Loucy (cell line): ENCODE measurements at regions not wholly inside any gene's neighbourhood (a gene's known extent, or its start where the extent isn't known, plus 50 kb on each side); places are given as distances from the start of the nearest gene placed in this dataset.

Source experiments
- H2AFZ ChIP-seq: fragments of 200-600 bp; sonication (generic); 2 replicates; pipeline ENCODE4 v1.6.0; 2016; ENCODE audit warnings: antibody characterized with exemption, mild to moderate bottlenecking, low read length, moderate library complexity
- H3F3A ChIP-seq: fragments of 200-600 bp; 2 replicates; pipeline ENCODE4 v1.6.0; 2016; ENCODE audit warnings: antibody characterized with exemption, low read depth, mild to moderate bottlenecking
- H3K27me3 ChIP-seq: fragments of 200-600 bp; sonication (generic); 2 replicates; pipeline ENCODE4 v1.6.1; 2014; ENCODE audit warnings: low read length, mild to moderate bottlenecking; ENCODE audit not compliant: insufficient read depth, poor library complexity, severe bottlenecking
- H3K36me3 ChIP-seq: fragments of 200-600 bp; sonication (generic); 2 replicates; pipeline ENCODE4 v1.6.1; 2016; ENCODE audit warnings: low read length; ENCODE audit not compliant: insufficient read depth
- H3K4me1 ChIP-seq: fragments of 200-600 bp; sonication (generic); 2 replicates; pipeline ENCODE4 v1.5.1; 2014; ENCODE audit warnings: low read length, mild to moderate bottlenecking; ENCODE audit not compliant: insufficient read depth, poor library complexity, severe bottlenecking
- H3K4me2 ChIP-seq: fragments of 200-600 bp; sonication (generic); 2 replicates; pipeline ENCODE4 v1.6.0; 2014; ENCODE audit warnings: antibody characterized with exemption, low read length, low read depth, mild to moderate bottlenecking; ENCODE audit not compliant: poor library complexity, severe bottlenecking
- H3K4me3 ChIP-seq: fragments of 200-600 bp; sonication (generic); 2 replicates; pipeline ENCODE4 v1.5.1; 2014; ENCODE audit warnings: low read length, mild to moderate bottlenecking, mixed read lengths; ENCODE audit not compliant: poor library complexity, severe bottlenecking
- H3K79me2 ChIP-seq: fragments of 200-600 bp; sonication (generic); 2 replicates; pipeline ENCODE4 v1.6.1; 2014; ENCODE audit warnings: low read length; ENCODE audit not compliant: insufficient read depth
- H3K9ac ChIP-seq: fragments of 200-600 bp; sonication (generic); 2 replicates; pipeline ENCODE4 v1.6.0; 2014; ENCODE audit warnings: mild to moderate bottlenecking, low read depth, low read length, moderate library complexity; ENCODE audit not compliant: poor library complexity, severe bottlenecking
- H3K9me2 ChIP-seq: fragments of 200-600 bp; sonication (generic); replicated peaks from 2 replicates; pipeline ENCODE4 v1.6.1; 2016; ENCODE audit warnings: low read depth, low read length, mixed read lengths
- H3K9me3 ChIP-seq: fragments of 200-600 bp; sonication (generic); 2 replicates; pipeline ENCODE4 v1.6.1; 2014; ENCODE audit warnings: mild to moderate bottlenecking, antibody characterized with exemption, low read length, low read depth; ENCODE audit not compliant: insufficient read depth
- H4K20me1 ChIP-seq: fragments of 200-600 bp; sonication (generic); 2 replicates; pipeline ENCODE4 v1.6.0; 2014; ENCODE audit warnings: antibody characterized with exemption, low read length, mild to moderate bottlenecking; ENCODE audit not compliant: insufficient read depth, poor library complexity, severe bottlenecking
- CTCF ChIP-seq: fragments of 200-600 bp; sonication (generic); conservative IDR thresholded peaks from 2 replicates; pipeline ENCODE4 v1.5.1; 2014; ENCODE audit warnings: mild to moderate bottlenecking, antibody characterized with exemption, low read length
- EZH2phosphoT487 ChIP-seq: fragments of 200-600 bp; IDR thresholded peaks from 2 replicates; pipeline ENCODE4 v1.6.1; 2018; ENCODE audit warnings: antibody characterized with exemption, mild to moderate bottlenecking, moderate library complexity, borderline replicate concordance

- TF ChIP-seq EZH2phosphoT487 = no peak
- TF ChIP-seq CTCF = no peak
- Histone ChIP-seq H3K9me3 (no peaks in the 10 kb centered on the region), H3K27me3 (no peaks in the 10 kb centered on the region), H3K4me3 (no peak overlapping the region), H4K20me1 (no peaks in the 10 kb centered on the region), H3K79me2 (no peaks in the 10 kb centered on the region), H3K4me1 (no peaks in the 10 kb centered on the region), H3F3A (no peaks in the 10 kb centered on the region), H3K9ac (no peak overlapping the region), H2AFZ (no peak overlapping the region), H3K36me3 (no peaks in the 10 kb centered on the region), H3K9me2 (no peaks in the 10 kb centered on the region), H3K4me2 (no peak overlapping the region)
Observed at GRCh38 chr4:13208558-13209193, 275.5 kb downstream of the RAB28 start.

- TF ChIP-seq CTCF (no peak), EZH2phosphoT487 (no peak)
- H4K20me1 ChIP-seq = no peaks in the 10 kb centered on the region
- no peaks in the 10 kb centered on the region for H3K27me3 ChIP-seq
- H3K79me2 ChIP-seq = no peaks in the 10 kb centered on the region
- no peak overlapping the region for H3K9ac ChIP-seq
- no peaks in the 10 kb centered on the region for H3F3A ChIP-seq
- H3K9me2 ChIP-seq = no peaks in the 10 kb centered on the region
- H2AFZ ChIP-seq = no peak overlapping the region
- H3K9me3 ChIP-seq = no peaks in the 10 kb centered on the region
- no peak overlapping the region for H3K4me3 ChIP-seq
- no peaks in the 10 kb centered on the region for H3K4me1 ChIP-seq
- no peaks in the 10 kb centered on the region for H3K36me3 ChIP-seq
- no peak overlapping the region for H3K4me2 ChIP-seq
Observed at GRCh38 chr4:13207226-13207625, 276.9 kb downstream of the RAB28 start.

- no peak overlapping the region for H2AFZ ChIP-seq
- no peaks in the 10 kb centered on the region for H3K27me3 ChIP-seq
- no peak overlapping the region for H3K4me3 ChIP-seq
- no peak overlapping the region for H3K9ac ChIP-seq
- no peaks in the 10 kb centered on the region for H4K20me1 ChIP-seq
- H3K4me1 ChIP-seq = no peaks in the 10 kb centered on the region
- H3F3A ChIP-seq = no peaks in the 10 kb centered on the region
- no peaks in the 10 kb centered on the region for H3K9me2 ChIP-seq
- TF ChIP-seq CTCF = no peak
- no peak for TF ChIP-seq EZH2phosphoT487
- H3K4me2 ChIP-seq = no peak overlapping the region
- no peaks in the 10 kb centered on the region for H3K79me2 ChIP-seq
- no peaks in the 10 kb centered on the region for H3K9me3 ChIP-seq
- no peaks in the 10 kb centered on the region for H3K36me3 ChIP-seq
Observed at GRCh38 chr4:13203101-13203500, 281.0 kb downstream of the RAB28 start.
